GM18870 (cell line): ENCODE measurements at regions not wholly inside any gene's neighbourhood (a gene's known extent, or its start where the extent isn't known, plus 50 kb on each side); places are given as distances from the start of the nearest gene placed in this dataset.
"Not testable (repeated sequence)": the region's sequence is repeated elsewhere in the genome, so short reads cannot be mapped to it uniquely, and the experiment has no call there.

Source experiments
- ATAC-seq: cut with Tn5 transposase; IDR thresholded peaks from one replicate; pipeline ENCODE4 v1.9.1; 2021; ENCODE audit warnings: moderate library complexity; ENCODE audit not compliant: unreplicated experiment

DNA sequence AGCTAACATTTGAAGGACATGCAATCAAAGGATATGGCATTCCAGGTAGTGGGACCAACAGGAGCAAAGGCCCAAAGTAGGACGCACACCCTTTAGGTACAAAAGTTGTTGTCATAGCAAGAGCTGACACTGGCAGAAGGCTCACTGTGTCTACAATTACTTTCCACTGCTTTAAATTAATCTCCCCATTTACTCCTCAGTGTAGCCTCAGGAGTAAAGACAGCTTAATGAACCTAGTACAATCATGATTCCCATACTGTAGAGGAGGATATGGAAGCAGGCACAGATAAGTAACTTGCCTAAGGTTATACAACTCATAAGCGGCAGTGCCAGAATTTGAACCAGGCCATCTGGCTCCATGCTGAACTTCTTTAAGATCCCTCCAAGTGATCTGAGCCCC is 212.9 kb upstream of the SFSWAP start:
- no peak for ATAC-seq

DNA sequence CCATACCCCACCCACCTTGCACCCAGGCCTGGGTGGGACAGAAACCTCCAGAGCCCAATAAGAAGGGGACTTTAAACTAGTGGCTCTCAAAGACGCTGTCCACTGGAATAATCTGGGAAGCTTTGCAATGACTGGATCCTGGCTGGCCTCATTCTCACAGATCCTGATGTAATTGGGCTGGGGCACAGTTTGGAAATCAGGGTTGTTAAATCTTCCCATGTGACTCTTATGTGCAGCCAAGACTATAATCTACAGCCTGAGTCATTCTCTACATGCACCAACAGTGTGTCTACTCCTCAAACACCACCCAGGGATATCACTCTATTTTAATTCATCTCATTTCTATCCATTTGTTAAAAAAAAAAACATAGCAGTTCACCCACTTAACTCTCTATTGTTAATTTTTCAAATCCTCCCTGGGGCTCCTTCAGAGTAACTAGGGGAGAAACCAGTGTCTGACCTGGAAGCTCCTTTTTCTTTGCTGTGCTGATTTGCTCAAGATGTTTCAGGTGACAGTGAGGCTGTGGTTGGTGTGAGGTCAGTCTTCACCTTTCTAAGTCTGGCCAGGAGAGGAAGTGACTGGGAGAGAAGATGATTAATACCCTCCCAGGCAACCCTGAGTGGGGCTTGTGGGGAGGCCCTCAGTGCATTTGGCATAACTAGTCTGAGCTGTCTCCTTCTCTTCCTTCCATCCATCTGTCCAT is 211.6 kb upstream of the SFSWAP start:
- no peak for ATAC-seq

DNA sequence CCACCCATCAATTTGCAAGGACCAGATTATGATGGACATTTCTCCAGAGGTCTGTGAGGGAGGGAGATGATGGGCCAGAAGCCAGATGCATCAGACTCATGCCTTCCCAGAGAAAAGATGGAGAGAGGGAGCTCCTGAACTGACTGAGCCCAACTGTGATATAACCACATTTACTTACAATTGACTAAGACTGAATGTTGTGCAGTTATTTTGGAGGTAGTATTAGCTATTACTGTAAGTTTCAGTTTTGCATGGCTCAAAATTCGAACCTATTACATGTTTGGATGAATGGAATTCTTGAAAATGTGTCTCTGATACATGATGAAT is 211.1 kb upstream of the SFSWAP start:
- ATAC-seq, result no peak

DNA sequence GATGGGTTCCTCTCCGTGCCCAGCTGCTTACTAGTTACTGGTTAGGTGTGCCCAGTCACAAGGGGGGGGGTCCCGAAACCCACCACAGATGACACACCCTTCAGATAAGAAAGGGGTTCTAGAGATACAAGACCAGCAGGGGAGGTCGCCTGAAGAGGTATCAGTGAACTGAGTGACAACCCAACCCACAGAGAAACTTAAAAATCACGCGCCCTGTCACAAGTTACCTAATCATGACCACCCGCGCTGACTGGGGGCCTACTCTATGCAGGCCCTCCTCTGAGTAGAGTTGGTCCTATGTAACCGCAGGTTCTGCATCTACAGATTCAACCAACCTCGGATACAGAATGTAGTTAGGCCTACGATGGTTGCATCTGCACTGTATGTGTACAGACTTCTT is 210.3 kb upstream of the SFSWAP start:
- ATAC-seq, result no peak

DNA sequence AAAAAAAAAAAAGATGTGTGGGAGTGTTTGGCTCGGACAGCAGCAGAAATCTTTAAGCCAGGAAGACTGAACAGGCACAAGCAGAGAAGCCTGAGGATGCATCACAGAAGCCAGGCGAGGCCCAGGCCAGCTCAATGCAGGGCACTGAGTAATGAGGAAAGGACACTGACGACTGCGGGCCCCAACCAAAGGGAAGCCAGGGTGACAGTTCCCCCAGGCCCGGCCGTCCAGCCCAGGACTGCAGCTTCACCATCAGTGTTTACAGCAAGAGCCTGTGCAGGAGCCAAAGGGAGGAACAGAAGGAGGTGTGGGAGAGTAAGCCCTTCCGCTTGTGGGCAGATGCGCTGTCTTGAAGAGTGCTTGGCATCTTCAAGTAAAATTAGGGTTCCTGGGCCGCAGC is 205.3 kb upstream of the SFSWAP start:
- ATAC-seq, result no peak

DNA sequence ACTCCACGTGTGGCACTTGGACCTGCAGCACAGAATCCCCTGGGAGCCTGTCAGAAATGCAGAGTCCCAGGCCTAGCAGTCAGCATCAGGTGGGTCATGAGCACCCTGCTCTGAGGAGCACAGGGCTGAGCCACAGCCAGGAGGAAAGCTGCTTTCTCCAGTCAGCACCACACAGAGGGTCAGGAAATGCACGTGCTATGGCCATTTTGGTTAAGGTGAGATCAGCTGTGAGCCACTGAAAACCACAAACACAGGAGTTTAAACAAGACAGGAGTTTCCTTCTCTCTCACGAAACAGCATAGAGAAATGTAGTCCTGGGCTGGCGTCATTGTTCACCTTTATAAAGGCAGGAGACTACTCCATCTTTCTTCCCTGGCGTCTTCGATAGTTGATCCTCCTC is 204.5 kb upstream of the SFSWAP start:
- ATAC-seq, result no peak

DNA sequence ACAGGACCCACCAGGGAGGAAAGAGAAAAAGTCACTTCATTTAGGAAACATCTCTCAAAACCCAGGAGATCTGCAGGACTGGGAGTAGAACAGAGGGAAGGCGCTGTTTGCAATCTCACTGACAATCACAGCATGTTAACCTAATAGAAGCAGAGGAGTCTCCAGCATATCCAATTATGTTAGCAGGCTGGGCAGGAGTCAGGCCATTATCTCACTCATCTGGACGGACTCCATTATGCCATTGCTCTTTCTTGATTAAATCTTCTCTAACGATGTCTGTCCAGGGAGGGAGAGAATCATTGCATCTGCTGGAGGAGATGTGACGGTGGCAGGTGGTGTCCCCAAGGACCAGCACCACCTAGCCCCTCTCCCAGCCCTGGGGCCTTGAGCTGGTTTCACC is 203.8 kb upstream of the SFSWAP start:
- ATAC-seq, result no peak

DNA sequence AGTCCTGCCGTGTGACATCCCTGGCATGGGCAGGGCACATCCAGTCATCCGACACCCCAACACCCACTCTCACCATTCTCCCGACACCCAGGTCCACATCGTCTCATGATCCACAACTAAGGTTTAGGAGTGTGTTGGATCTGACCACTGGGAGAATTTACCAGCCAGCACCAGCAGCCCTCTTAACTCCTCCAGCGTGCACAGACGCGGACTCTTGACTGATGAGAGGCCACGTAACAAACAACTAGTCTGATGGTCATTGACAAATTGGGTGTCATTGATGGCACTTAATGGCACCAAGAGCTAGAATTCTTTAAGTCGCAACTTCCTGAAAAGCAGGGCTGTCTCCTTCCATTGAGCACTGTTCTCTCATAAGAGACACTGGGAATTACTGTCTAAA is 203.0 kb upstream of the SFSWAP start:
- ATAC-seq, result no peak

DNA sequence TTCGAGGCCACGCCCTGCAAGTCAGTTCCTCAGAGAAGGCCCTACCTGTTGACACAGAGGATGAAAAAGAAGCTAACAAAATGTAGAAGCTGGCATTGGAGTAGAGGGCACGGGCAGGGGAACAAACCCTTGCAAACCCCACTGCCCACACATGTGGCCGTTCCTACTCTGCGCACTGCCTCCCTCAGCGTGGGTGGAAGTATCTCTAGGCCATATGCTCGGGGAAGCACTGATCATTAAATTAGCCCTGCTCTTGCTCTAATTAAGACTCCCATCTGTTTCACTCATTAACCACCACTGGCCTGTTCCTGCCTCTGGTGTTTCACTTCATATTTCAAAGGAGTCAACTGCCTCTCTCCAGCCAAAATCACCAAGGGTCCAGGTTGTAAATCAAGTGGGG is 201.2 kb upstream of the SFSWAP start:
- no peak for ATAC-seq

DNA sequence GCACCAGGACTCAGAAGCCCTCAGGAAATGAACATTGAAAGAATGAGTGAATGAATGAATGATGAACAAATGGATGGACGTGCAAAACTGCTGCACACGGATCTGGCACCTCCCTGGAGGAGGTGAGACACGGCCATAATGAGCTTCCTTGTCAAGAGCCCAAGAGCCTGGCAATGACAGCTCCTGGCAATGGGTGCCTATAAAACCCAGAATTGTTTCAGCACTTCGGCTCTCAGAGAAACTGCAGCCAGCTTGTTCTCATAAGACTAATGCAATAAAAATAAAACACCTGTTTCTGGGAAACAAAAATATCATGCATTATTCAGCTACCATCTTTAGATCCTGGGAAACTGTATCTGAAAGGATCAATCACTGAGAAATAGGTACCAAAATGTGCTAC is 200.5 kb upstream of the SFSWAP start:
- ATAC-seq, result no peak

DNA sequence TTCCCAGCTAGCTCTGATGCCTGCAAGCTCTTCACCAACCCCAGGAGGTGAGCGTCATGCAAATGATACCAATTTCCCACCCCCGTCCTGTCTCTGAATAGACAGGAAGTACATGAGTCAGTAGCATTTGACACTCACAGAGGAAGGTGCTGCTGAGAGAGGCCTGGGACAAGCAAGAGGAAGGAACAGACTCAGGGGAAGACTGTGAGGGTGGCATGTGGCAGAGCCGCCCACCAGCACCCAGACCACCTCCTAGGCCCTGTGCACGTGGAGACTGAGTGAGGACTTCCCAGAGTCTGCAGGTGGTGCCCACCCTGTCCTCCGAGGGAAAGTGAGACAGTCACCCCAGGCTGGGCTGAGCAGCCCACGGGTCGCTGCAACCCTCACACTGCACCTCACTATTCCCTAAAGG is 199.5 kb upstream of the SFSWAP start:
- peak; percentile 94 for ATAC-seq

DNA sequence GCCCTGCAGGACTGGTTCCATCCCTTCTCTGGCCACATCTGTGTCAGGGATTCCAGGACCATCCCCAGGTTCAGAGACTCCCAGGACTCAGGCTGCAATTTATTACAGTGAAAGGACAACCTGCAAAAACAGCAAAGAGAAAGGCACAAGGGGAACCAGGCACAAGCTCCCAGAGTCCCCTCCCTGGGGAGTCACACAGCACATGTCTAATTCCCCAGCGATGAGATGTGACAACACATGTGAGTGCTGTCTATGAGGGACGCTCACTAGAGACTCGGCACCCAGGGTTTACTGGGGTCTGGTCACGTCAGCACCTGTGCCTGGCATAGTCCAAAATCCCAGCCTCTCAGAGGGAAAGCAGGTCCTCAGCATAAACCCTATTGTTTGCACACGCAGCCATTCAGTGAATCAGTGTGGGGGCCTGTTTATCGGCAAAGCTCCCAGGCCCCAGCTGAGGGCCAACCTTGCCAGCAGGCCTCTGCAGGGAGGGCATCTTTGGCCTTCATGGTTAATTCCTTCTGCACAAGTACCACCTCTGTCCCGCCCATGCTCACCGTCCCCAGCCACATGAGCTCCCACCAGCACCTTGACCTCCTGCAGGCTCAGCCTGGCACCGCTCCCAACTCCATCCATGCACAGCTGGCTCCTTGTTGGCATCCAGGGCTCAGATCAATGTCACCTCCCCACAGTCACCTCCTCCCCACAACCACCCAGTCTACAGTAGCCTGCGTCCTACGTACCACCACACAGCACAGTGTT is 198.9 kb upstream of the SFSWAP start:
- ATAC-seq, result no peak

DNA sequence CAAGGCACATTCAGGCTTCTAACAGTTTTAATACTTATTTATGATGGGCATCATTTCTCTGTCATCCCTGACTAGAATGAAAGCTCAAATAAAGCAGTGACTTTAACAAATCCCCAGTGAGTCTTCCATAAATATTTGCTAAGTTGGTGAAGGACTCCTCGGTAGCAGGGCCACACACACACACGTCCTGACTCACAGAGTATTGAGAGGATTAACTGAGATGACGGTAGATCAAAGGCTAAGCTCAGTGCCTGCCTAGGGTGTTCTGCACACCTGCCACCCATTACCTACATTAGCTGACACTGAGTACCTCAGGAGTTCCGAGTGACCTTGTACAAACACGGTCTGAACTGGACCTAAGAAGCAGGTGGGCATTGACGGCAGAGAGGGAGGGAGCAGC is 197.3 kb upstream of the SFSWAP start:
- no peak for ATAC-seq

DNA sequence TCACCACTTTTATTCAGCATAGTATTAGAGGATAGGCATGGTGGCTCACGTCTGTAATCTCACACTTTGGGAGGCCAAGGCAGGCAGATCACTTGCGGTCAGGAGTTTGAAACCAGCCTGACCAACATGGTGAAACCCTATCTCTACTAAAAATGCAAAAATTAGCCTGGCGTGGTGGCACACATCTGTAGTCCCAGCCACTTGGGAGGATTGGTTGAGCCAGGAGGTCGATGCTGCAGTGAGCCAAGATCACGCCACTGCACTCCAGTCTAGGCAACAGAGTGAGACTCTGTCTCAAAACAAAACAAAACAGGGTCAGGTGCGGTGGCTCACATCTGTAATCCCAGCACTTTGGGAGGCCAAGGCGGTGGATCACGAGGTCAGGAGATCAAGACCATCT is 190.3 kb upstream of the SFSWAP start:
- not testable (repeated sequence) for ATAC-seq

DNA sequence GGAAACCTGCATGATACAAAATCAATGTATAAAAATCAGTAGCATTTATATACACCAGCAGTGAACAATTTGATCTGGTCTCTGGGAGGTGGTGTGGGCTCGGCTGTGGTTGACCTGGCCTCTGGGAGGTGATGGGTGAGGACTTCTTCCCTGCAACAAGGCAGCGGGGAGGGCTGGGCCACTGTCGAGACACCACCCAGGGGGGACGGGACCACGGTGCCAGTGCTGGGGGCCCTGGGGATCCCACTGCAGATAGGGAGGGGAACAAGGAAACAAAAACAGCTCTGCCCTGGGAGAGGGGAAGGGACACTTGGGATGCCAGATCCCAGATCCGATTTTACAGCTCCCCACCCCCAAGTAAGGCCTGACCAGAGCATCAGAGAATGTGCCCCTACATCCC is 189.6 kb upstream of the SFSWAP start:
- ATAC-seq, result no peak

DNA sequence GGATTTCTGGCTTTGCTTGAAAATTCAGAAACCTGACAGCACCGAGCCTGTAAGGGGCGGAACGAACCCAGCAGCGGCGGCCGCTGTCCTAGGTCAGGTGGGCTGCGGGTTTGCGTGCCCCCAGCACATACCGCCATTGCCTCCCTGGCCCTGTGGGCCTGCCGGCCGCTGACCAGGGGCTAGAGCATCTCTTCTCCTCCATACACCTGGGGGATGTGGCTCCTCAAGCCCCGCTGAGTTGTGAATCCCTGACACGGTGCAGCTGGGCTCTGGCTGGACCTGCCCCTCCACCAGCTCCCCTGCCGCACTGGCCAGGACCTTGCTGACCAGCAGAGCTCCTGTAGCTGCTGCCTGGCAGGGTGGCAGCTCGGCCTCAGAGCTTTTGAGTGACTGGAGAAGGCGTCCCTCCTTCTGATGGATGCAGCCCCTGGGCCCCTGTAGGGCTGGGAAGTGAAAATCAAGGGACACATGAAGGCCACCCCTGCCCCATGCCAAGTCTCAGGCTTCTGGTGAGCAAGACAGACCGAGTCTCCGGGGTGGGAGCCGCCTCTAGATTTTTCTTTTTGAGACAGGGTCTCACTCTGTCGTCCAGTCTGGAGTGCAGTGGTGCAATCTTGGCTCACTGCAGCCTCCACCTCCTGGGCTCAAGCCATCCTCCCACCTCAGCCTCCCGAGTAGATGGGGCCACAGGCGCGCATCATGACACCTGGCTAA is 184.9 kb upstream of the SFSWAP start:
- ATAC-seq, result no peak

DNA sequence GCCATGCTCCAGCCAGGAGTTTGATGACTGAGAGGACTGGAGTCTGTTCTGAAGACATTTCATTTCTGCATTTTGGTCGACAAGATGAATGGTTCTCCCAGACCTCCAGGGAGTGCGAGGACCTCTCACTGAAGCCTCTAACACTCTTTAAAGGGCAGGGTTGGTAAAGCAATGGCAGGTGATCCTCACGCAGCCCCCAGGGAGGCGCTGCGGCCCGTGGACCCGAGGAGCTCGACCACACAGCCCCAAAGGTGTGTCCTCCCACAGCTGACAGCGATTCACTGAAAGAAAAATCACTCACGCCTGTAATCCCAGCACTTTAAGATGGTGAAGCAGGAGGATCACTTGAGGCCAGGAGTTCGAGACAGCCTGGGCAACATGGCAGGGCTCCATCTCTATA is 183.8 kb upstream of the SFSWAP start:
- ATAC-seq, result no peak

DNA sequence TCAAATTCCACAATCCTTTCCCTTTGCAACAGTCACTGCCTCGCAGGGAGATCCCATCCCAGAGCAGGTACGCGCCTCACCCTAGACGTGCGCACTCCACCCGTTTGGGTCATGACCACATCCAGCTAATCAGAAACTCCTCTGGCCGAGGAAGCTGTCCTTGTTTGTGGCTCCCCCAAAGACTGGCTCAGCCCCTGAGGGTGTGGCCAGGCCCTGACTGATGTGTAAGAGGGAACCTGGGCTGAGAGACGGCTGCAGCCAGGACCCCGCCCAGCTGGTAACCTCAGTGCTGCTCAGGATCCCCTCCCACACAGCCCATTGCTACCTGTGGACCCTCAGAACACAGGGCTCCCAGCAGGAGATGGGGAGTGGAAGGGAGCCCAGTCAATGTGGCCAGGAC is 183.2 kb upstream of the SFSWAP start:
- ATAC-seq, result no peak

DNA sequence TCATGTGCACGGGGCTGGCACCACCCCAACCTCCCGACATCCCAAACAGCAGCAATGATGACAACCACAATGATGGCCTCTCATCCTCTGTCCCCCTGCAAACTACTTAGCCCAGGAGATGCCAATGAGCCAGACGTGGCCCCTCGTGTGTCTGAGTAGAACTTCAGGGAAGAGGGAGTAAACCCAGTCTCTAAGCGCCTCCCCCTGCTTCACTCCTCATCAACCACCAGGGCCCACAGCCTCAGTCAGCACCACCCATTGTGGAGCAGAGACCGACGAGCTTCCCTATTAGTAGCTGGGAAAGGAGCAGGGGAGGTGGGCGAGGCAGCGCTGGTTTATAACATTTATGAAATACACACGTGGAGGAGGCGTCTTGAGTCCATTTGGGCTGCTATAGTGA is 182.7 kb upstream of the SFSWAP start:
- no peak for ATAC-seq

DNA sequence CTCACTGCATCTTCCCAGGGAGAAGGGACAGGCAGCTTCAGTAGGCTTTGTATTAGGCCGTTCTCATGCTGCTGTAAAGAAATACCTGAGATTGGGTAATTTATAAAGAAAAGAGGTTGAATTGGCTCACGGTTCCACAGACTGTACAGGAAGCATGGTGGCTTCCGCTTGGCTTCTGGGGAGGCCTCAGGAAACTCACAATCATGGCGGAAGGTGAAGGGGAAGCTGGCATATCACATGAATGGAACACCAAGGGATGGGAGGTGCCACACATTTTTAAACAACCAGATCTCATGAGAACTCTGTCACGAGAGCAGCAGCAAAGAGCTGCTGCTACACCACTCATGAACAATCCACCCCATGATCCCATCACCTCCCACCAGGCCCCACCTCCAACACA is 182.2 kb upstream of the SFSWAP start:
- no peak for ATAC-seq

DNA sequence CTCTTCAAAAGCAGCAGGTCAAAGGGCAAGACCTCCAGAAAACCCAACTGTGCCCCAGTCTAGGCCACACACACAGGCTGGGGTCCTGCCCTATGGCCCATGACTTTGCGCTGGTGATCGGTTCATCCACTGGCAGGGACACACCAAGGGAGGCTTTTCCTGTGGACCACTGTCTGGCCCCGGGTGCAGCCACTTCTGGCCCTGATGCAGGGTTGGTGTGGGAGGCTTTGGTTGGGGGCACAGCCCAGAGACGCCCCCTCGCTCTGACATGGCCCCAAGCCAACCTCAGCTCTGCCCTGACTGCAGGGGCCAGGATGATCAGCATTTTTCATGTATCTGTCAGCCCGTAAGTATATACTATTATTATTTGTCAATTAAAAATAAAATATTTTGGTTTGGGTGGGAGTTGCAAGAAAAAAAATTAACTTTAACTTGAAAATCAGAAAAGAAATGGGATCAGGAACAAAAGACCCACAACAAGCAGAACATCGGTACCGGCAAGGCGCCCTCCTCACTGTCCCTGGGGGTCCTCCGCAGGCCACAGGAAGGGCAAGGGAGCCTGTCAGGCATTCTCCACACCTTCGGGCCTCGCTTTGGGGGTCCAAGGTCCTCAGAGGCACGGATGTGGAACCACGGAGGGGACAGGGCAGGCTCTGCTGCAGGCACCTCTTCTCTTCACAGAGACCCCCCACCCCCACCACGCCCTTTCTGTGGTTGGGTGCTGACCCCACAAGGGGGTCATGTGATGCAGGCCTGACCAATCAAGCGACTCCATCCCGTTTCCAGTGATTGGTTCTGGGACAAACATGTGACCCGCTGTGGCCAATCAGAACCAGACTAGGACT is 181.5 kb upstream of the SFSWAP start:
- no peak for ATAC-seq

DNA sequence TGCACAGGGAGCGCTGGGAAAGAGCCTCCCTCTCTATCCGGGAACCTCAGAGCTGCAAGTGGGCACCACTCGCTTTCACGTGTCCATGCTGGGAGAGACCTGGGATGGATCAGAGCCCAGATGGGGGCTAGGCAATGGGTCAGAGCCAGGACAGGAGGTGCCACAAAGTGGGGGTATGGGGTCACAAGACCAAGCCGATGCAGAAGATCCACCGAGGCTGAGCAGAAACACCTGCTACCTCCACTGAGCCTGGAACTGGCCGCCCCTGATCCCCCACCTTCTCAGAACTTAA is 180.9 kb upstream of the SFSWAP start:
- ATAC-seq, result no peak
